GM18499 (cell line): ENCODE measurements at regions not wholly inside any gene's neighbourhood (a gene's known extent, or its start where the extent isn't known, plus 50 kb on each side); places are given as distances from the start of the nearest gene placed in this dataset.

Experiments used
- ATAC-seq: cut with Tn5 transposase; IDR thresholded peaks from one replicate; pipeline ENCODE4 v1.9.1; 2021; ENCODE audit warnings: moderate number of reproducible peaks; ENCODE audit not compliant: insufficient read depth, unreplicated experiment

GRCh38 chr11:115710980-115711379 is 206.8 kb upstream of the CADM1 start:
- no peak for ATAC-seq

GRCh38 chr11:115710426-115710825 is 206.2 kb upstream of the CADM1 start:
- ATAC-seq = no peak

- no peak for ATAC-seq
Measured at GRCh38 chr11:115709297-115709696, 205.1 kb upstream of the CADM1 start.

GRCh38 chr11:115707180-115707905 is 203.1 kb upstream of the CADM1 start:
- ATAC-seq = no peak

GRCh38 chr11:115706626-115707135 is 202.5 kb upstream of the CADM1 start:
- no peak for ATAC-seq

GRCh38 chr11:115705200-115705599 is 201.0 kb upstream of the CADM1 start:
- ATAC-seq = no peak

- ATAC-seq = no peak
Measured at GRCh38 chr11:115700981-115701875, 197.0 kb upstream of the CADM1 start.

GRCh38 chr11:115700496-115700895 is 196.3 kb upstream of the CADM1 start:
- no peak for ATAC-seq

GRCh38 chr11:115699733-115700132 is 195.5 kb upstream of the CADM1 start:
- ATAC-seq = no peak

- ATAC-seq = no peak
Measured at GRCh38 chr11:115699326-115699725, 195.1 kb upstream of the CADM1 start.

GRCh38 chr11:115698243-115698642 is 194.0 kb upstream of the CADM1 start:
- no peak for ATAC-seq

- ATAC-seq = no peak
Measured at GRCh38 chr11:115696563-115696962, 192.3 kb upstream of the CADM1 start.

GRCh38 chr11:115695677-115696364 is 191.6 kb upstream of the CADM1 start:
- no peak for ATAC-seq

GRCh38 chr11:115693002-115693401 is 188.8 kb upstream of the CADM1 start:
- no peak for ATAC-seq

- ATAC-seq = no peak
Measured at GRCh38 chr11:115691030-115691429, 186.8 kb upstream of the CADM1 start.

GRCh38 chr11:115687934-115688333 is 183.7 kb upstream of the CADM1 start:
- ATAC-seq = no peak

GRCh38 chr11:115684699-115685098 is 180.5 kb upstream of the CADM1 start:
- no peak for ATAC-seq

- ATAC-seq = no peak
Measured at GRCh38 chr11:115684135-115684534, 179.9 kb upstream of the CADM1 start.

GRCh38 chr11:115682888-115683287 is 178.7 kb upstream of the CADM1 start:
- no peak for ATAC-seq

GRCh38 chr11:115682101-115682500 is 177.9 kb upstream of the CADM1 start:
- ATAC-seq = no peak

GRCh38 chr11:115679945-115680344 is 175.7 kb upstream of the CADM1 start:
- no peak for ATAC-seq
